Prostate gland (tissue), 2 donors: ENCODE measurements at regions not wholly inside any gene's neighbourhood (a gene's known extent, or its start where the extent isn't known, plus 50 kb on each side); places are given as distances from the start of the nearest gene placed in this dataset.

Experiments used
- POLR2A ChIP-seq: fragments of 450-650 bp; IDR thresholded peaks from one replicate; pipeline ENCODE4 v1.6.1; 2016; ENCODE audit warnings: antibody characterized with exemption, mild to moderate bottlenecking
- TF ChIP-seq, protein P1 (sequence below), 4 experiments: fragments of 200-600 bp in 2 of 4; fragments of 450-650 bp in 2 of 4; sonication (generic) in 2 of 4; IDR thresholded peaks; 1 replicate in 3 of 4; 2 replicates in 1 of 4; pipeline ENCODE4 v1.5.1; 2016 to 2019; ENCODE audit warnings: antibody characterized with exemption in 4 of 4, mild to moderate bottlenecking in 2 of 4, moderate library complexity in 2 of 4

DNA sequence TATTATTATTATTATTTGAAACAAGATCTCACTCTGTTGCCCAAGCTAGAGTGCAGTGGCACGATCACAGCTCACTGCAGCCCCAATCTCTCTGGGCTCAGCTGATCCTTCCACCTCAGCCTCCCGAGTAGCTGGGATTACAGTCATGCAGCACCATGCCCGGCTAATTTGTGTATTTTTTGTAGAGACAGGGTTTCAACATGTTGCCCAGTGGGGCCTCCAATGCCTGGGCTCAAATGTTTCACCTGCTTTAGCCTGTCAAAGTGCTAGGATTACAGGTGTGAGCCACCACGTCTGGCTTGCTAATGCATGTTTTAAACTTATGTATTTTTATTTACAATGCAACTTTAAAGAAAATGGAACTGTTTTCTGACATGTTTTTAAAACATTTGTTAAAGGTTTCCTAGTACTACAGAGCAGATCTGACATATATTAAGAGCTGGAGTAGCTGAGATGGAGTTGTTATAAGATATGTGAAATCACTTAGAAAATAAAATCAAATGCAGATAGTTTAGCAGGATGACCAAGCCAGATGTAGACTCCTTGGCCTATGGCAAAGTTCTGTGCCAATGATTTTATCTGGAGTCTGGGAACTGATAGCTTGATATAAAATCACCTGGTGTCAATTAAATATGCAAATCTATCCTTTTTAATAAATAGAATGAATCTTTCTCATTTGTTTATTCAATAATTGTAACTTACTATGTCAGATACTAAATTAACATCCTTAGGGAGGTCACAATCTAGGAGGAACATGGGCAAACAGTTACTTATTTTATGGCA is 310.1 kb upstream of the NAALADL2 start:
- TF ChIP-seq, protein P1, sequence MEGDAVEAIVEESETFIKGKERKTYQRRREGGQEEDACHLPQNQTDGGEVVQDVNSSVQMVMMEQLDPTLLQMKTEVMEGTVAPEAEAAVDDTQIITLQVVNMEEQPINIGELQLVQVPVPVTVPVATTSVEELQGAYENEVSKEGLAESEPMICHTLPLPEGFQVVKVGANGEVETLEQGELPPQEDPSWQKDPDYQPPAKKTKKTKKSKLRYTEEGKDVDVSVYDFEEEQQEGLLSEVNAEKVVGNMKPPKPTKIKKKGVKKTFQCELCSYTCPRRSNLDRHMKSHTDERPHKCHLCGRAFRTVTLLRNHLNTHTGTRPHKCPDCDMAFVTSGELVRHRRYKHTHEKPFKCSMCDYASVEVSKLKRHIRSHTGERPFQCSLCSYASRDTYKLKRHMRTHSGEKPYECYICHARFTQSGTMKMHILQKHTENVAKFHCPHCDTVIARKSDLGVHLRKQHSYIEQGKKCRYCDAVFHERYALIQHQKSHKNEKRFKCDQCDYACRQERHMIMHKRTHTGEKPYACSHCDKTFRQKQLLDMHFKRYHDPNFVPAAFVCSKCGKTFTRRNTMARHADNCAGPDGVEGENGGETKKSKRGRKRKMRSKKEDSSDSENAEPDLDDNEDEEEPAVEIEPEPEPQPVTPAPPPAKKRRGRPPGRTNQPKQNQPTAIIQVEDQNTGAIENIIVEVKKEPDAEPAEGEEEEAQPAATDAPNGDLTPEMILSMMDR (IDR thresholded peaks at IDR 0.05), result no peak
- no peak for TF ChIP-seq POLR2A
